MM.1S (cell line): ENCODE measurements at regions not wholly inside any gene's neighbourhood (a gene's known extent, or its start where the extent isn't known, plus 50 kb on each side); places are given as distances from the start of the nearest gene placed in this dataset.

Source experiments
- DNase-seq: peaks from one replicate; pipeline ENCODE4 v3.0.0-alpha.2; 2015
- H2AFZ ChIP-seq: fragments of 300-600 bp; sonication (generic); 2 replicates; pipeline ENCODE4 v1.6.0; 2016; ENCODE audit warnings: antibody characterized with exemption, low read length
- H3F3A ChIP-seq: fragments of 300-600 bp; sonication (generic); 2 replicates; pipeline ENCODE4 v1.6.1; 2016; ENCODE audit warnings: mild to moderate bottlenecking, antibody characterized with exemption, low read length, moderate library complexity, mixed read lengths; ENCODE audit not compliant: insufficient read depth
- H3K27ac ChIP-seq: fragments of 300-600 bp; sonication (generic); 2 replicates; pipeline ENCODE4 v1.5.1; 2016; ENCODE audit warnings: mild to moderate bottlenecking, low read length
- H3K27me3 ChIP-seq: fragments of 300-600 bp; sonication (generic); replicated peaks from 2 replicates; pipeline ENCODE4 v1.6.0; 2016; ENCODE audit warnings: low read length; ENCODE audit not compliant: insufficient read depth
- H3K36me3 ChIP-seq: fragments of 300-600 bp; sonication (generic); replicated peaks from 2 replicates; pipeline ENCODE4 v1.6.1; 2016; ENCODE audit warnings: mild to moderate bottlenecking, low read length, mixed read lengths; ENCODE audit not compliant: insufficient read depth
- H3K4me1 ChIP-seq: fragments of 300-600 bp; sonication (generic); 2 replicates; pipeline ENCODE4 v1.6.1; 2016; ENCODE audit warnings: low read length, mixed read lengths
- H3K4me2 ChIP-seq: fragments of 300-600 bp; sonication (generic); 2 replicates; pipeline ENCODE4 v1.6.0; 2016; ENCODE audit warnings: low read depth, low read length
- H3K4me3 ChIP-seq: fragments of 300-600 bp; sonication (generic); 2 replicates; pipeline ENCODE4 v1.5.1; 2016; ENCODE audit warnings: low read length, mixed read lengths
- H3K79me2 ChIP-seq: fragments of 300-600 bp; sonication (generic); 2 replicates; pipeline ENCODE4 v1.6.1; 2016; ENCODE audit warnings: mixed run types, low read length, mixed read lengths
- H3K9ac ChIP-seq: fragments of 300-600 bp; sonication (generic); 2 replicates; pipeline ENCODE4 v1.6.1; 2016; ENCODE audit warnings: low read length, mixed read lengths
- H3K9me2 ChIP-seq: fragments of 300-600 bp; sonication (generic); replicated peaks from 2 replicates; pipeline ENCODE4 v1.6.1; 2016; ENCODE audit warnings: mild to moderate bottlenecking, low read length, mixed read lengths; ENCODE audit not compliant: insufficient read depth
- H3K9me3 ChIP-seq: fragments of 300-600 bp; sonication (generic); replicated peaks from 2 replicates; pipeline ENCODE4 v1.6.1; 2016; ENCODE audit warnings: mild to moderate bottlenecking, low read length, mixed read lengths; ENCODE audit not compliant: insufficient read depth
- H4K20me1 ChIP-seq: fragments of 300-600 bp; sonication (generic); 2 replicates; pipeline ENCODE4 v1.6.1; 2016; ENCODE audit warnings: mild to moderate bottlenecking, low read length, moderate library complexity, mixed read lengths; ENCODE audit not compliant: insufficient read depth
- CTCF ChIP-seq: fragments of 300-600 bp; sonication (generic); IDR thresholded peaks from 2 replicates; pipeline ENCODE4 v1.5.1; 2016; ENCODE audit warnings: antibody characterized with exemption, low read length, mixed read lengths
- EZH2 ChIP-seq: fragments of 300-600 bp; sonication (generic); optimal IDR thresholded peaks from 2 replicates; pipeline ENCODE3; 2017; ENCODE audit warnings: low read depth, mild to moderate bottlenecking, antibody characterized with exemption, low read length, mixed read lengths
- EZH2phosphoT487 ChIP-seq: fragments of 300-600 bp; sonication (generic); IDR thresholded peaks from 2 replicates; pipeline ENCODE4 v1.6.1; 2018; ENCODE audit warnings: antibody characterized with exemption, low read length

- Histone ChIP-seq H3K9me3 (no peaks in the 10 kb centered on the region), H3K27ac (no peak overlapping the region), H3K4me3 (no peak overlapping the region), H2AFZ (no peak overlapping the region), H3K9me2 (no peaks in the 10 kb centered on the region), H3F3A (no peaks in the 10 kb centered on the region), H4K20me1 (no peaks in the 10 kb centered on the region), H3K79me2 (no peaks in the 10 kb centered on the region), H3K4me2 (no peak overlapping the region), H3K9ac (no peak overlapping the region), H3K36me3 (no peaks in the 10 kb centered on the region), H3K4me1 (no peaks in the 10 kb centered on the region), H3K27me3 (peaks cover 13% of the 10 kb centered on the region; the same call in 1 of the 2 replicates)
- DNase-seq: no peak
- no peak for TF ChIP-seq EZH2
- TF ChIP-seq CTCF: no peak
- TF ChIP-seq EZH2phosphoT487: no peak
These were observed 50.6 kb upstream of the GALNT9 start for GRCh38 chr12:132379996-132380395.

GRCh38 chr12:132379576-132379975 is 50.2 kb upstream of the GALNT9 start:
- Histone ChIP-seq H3K27me3 (peaks cover 13% of the 10 kb centered on the region; the same call in 1 of the 2 replicates), H3K4me1 (no peaks in the 10 kb centered on the region), H3K4me3 (no peak overlapping the region), H3K9me2 (no peaks in the 10 kb centered on the region), H4K20me1 (no peaks in the 10 kb centered on the region), H3K27ac (no peak overlapping the region), H3K36me3 (no peaks in the 10 kb centered on the region), H3K9me3 (no peaks in the 10 kb centered on the region), H3K4me2 (no peak overlapping the region), H3K79me2 (no peaks in the 10 kb centered on the region), H3F3A (no peaks in the 10 kb centered on the region), H3K9ac (no peak overlapping the region), H2AFZ (no peak overlapping the region)
- no peak for DNase-seq
- TF ChIP-seq EZH2phosphoT487 (no peak), EZH2 (no peak), CTCF (no peak)
